ENCODE measurements at regions not wholly inside any gene's neighbourhood (a gene's known extent, or its start where the extent isn't known, plus 50 kb on each side); places are given as distances from the start of the nearest gene placed in this dataset.
"Not testable (repeated sequence)": the region's sequence is repeated elsewhere in the genome, so short reads cannot be mapped to it uniquely, and the experiment has no call there.

GRCh38 chr1:145482214-145482860 lies 56.9 kb upstream of the NBPF20 start:
- not testable (repeated sequence) for DNase-seq (ENCODE audit: low spot score)

GRCh38 chr1:145475962-145476361 lies 50.6 kb upstream of the NBPF20 start:
- not testable (repeated sequence) for DNase-seq (ENCODE audit: low spot score)

GRCh38 chr1:145475369-145475915 lies 50.0 kb upstream of the NBPF20 start:
- DNase-seq (ENCODE audit: low spot score) = not testable (repeated sequence)
